ENCODE measurements at regions not wholly inside any gene's neighbourhood (a gene's known extent, or its start where the extent isn't known, plus 50 kb on each side); places are given as distances from the start of the nearest gene placed in this dataset.

- peaks cover 50% of the 10 kb centered on the region for H3K4me1 Mint-ChIP-seq (ENCODE audit: unreplicated experiment)
- no peak for TF ChIP-seq CTCF (IDR thresholded peaks at IDR 0.05)
- H3K27me3 Mint-ChIP-seq (ENCODE audit: unreplicated experiment), result no peaks in the 10 kb centered on the region
- H3K9me3 Mint-ChIP-seq (ENCODE audit: unreplicated experiment), result no peaks in the 10 kb centered on the region
- peak overlapping the region; percentile 31 for H3K27ac Mint-ChIP-seq (ENCODE audit: unreplicated experiment)
- no peak overlapping the region for H3K4me3 Mint-ChIP-seq (ENCODE audit: unreplicated experiment)
- no peaks in the 10 kb centered on the region for H3K36me3 Mint-ChIP-seq (ENCODE audit: unreplicated experiment)
- DNase-seq (ENCODE audit: extremely low spot score, unreplicated experiment), result no peak
These were observed 143.5 kb downstream of the ACKR3 start for GRCh38 chr2:236712961-236713673.

- Mint-ChIP-seq H3K27me3 (ENCODE audit: unreplicated experiment) (no peaks in the 10 kb centered on the region), H3K27ac (ENCODE audit: unreplicated experiment) (no peak overlapping the region), H3K9me3 (ENCODE audit: unreplicated experiment) (no peaks in the 10 kb centered on the region)
These were observed 144.5 kb downstream of the ACKR3 start for GRCh38 chr2:236714080-236714479.

GRCh38 chr2:236715077-236715476 lies 145.5 kb downstream of the ACKR3 start:
- Mint-ChIP-seq H3K9me3 (ENCODE audit: unreplicated experiment) (no peaks in the 10 kb centered on the region), H3K4me3 (ENCODE audit: unreplicated experiment) (no peak overlapping the region), H3K27ac (ENCODE audit: unreplicated experiment) (no peak overlapping the region)

More at GRCh38 chr2:236714080-236714479, 144.5 kb downstream of the ACKR3 start:
- Mint-ChIP-seq H3K36me3 (ENCODE audit: unreplicated experiment) (no peaks in the 10 kb centered on the region), H3K4me3 (ENCODE audit: unreplicated experiment) (no peak overlapping the region), H3K4me1 (ENCODE audit: unreplicated experiment) (peaks cover 48% of the 10 kb centered on the region)
- DNase-seq (ENCODE audit: extremely low spot score, unreplicated experiment), result no peak
- no peak for TF ChIP-seq CTCF (IDR thresholded peaks at IDR 0.05)

GRCh38 chr2:236715491-236715961 lies 145.9 kb downstream of the ACKR3 start:
- no peaks in the 10 kb centered on the region for H3K9me3 Mint-ChIP-seq (ENCODE audit: unreplicated experiment)
- no peak overlapping the region for H3K27ac Mint-ChIP-seq (ENCODE audit: unreplicated experiment)
- no peak overlapping the region for H3K4me3 Mint-ChIP-seq (ENCODE audit: unreplicated experiment)
- DNase-seq (ENCODE audit: extremely low spot score, unreplicated experiment), result no peak
- no peak for TF ChIP-seq CTCF (IDR thresholded peaks at IDR 0.05)
- peaks cover 42% of the 10 kb centered on the region for H3K4me1 Mint-ChIP-seq (ENCODE audit: unreplicated experiment)
- no peaks in the 10 kb centered on the region for H3K27me3 Mint-ChIP-seq (ENCODE audit: unreplicated experiment)
- H3K36me3 Mint-ChIP-seq (ENCODE audit: unreplicated experiment), result no peaks in the 10 kb centered on the region

More at GRCh38 chr2:236715077-236715476, 145.5 kb downstream of the ACKR3 start:
- no peak for DNase-seq (ENCODE audit: extremely low spot score, unreplicated experiment)
- no peak for TF ChIP-seq CTCF (IDR thresholded peaks at IDR 0.05)
- Mint-ChIP-seq H3K27me3 (ENCODE audit: unreplicated experiment) (no peaks in the 10 kb centered on the region), H3K4me1 (ENCODE audit: unreplicated experiment) (peaks cover 43% of the 10 kb centered on the region), H3K36me3 (ENCODE audit: unreplicated experiment) (no peaks in the 10 kb centered on the region)

GRCh38 chr2:236717120-236717519 lies 147.5 kb downstream of the ACKR3 start:
- Mint-ChIP-seq H3K9me3 (ENCODE audit: unreplicated experiment) (no peaks in the 10 kb centered on the region), H3K4me1 (ENCODE audit: unreplicated experiment) (peaks cover 36% of the 10 kb centered on the region)
- DNase-seq (ENCODE audit: extremely low spot score, unreplicated experiment), result no peak

More at GRCh38 chr2:236717120-236717519, 147.5 kb downstream of the ACKR3 start:
- H3K27ac Mint-ChIP-seq (ENCODE audit: unreplicated experiment), result no peak overlapping the region
- H3K4me3 Mint-ChIP-seq (ENCODE audit: unreplicated experiment), result no peak overlapping the region
- H3K27me3 Mint-ChIP-seq (ENCODE audit: unreplicated experiment), result no peaks in the 10 kb centered on the region
- no peaks in the 10 kb centered on the region for H3K36me3 Mint-ChIP-seq (ENCODE audit: unreplicated experiment)
- TF ChIP-seq CTCF (IDR thresholded peaks at IDR 0.05), result no peak

Data from osteocyte (in vitro differentiated cells).